Colonic mucosa (tissue), 4 donors: ENCODE measurements at regions not wholly inside any gene's neighbourhood (a gene's known extent, or its start where the extent isn't known, plus 50 kb on each side); places are given as distances from the start of the nearest gene placed in this dataset.

Experiments used
- DNase-seq: peaks from one replicate; pipeline ENCODE4 v3.0.0-alpha.2; 2020
- H3K27ac ChIP-seq: fragments of 200-600 bp; one replicate; pipeline ENCODE4 v1.8.0; 2021
- H3K27me3 ChIP-seq: fragments of 200-600 bp; one replicate; pipeline ENCODE4 v1.8.0; 2021
- H3K36me3 ChIP-seq: fragments of 200-600 bp; one replicate; pipeline ENCODE4 v1.8.0; 2021
- H3K4me1 ChIP-seq: fragments of 200-600 bp; one replicate; pipeline ENCODE4 v1.8.0; 2021; ENCODE audit warnings: mild to moderate bottlenecking
- H3K4me3 ChIP-seq: fragments of 200-600 bp; one replicate; pipeline ENCODE4 v1.8.0; 2021
- H3K9ac ChIP-seq, 2 donors: one replicate each; pipeline ENCODE4 v1.7.0; 2013; ENCODE audit warnings: control low read depth in 2 of 2, low read depth in 2 of 2, low read length in 2 of 2
- H3K9me3 ChIP-seq: fragments of 200-600 bp; one replicate; pipeline ENCODE4 v1.8.0; 2021
- intact Hi-C: fragments of 100-400 bp; cut with DNase I; formaldehyde crosslinking; loops from one replicate; pipeline ENCODE4 v1.14.1; 2022
- TF ChIP-seq, protein P1 (sequence below): fragments of 200-600 bp; IDR thresholded peaks from one replicate; pipeline ENCODE4 v1.8.0; 2022; ENCODE audit warnings: antibody characterized with exemption, mild to moderate bottlenecking
- donor health status: healthy.
- donor health status: DM: no; HTN: no; CAD: no.
- donor health status: DM: no; HTN: no; CAD: no.

DNA sequence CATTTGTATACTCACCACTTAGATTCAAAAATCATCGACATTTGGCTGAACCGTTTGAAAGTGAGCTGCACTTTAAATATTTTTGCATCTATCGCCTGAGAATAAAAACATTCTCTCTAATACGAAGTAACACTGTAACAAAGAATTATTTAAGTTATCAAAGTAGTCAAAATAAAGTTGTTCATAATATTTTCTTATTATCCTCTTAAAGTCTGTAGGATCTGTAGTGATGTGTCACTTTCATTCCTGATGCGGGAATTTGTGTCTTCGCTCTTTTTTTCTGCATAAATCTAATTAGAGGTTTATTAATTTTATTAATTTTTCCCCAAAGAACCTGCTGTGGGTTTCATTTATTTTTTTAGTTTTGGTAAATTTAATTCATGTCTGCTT lies 74.8 kb downstream of the ETS2 start:
- no peak for DNase-seq
- intact Hi-C loops = no loop called here
- Histone ChIP-seq H3K27ac (no peak overlapping the region), H3K36me3 (no peaks in the 10 kb centered on the region), H3K27me3 (no peaks in the 10 kb centered on the region), H3K9me3 (no peaks in the 10 kb centered on the region), H3K9ac (no peak overlapping the region), H3K4me1 (no peaks in the 10 kb centered on the region), H3K4me3 (no peak overlapping the region)
- TF ChIP-seq, protein P1, sequence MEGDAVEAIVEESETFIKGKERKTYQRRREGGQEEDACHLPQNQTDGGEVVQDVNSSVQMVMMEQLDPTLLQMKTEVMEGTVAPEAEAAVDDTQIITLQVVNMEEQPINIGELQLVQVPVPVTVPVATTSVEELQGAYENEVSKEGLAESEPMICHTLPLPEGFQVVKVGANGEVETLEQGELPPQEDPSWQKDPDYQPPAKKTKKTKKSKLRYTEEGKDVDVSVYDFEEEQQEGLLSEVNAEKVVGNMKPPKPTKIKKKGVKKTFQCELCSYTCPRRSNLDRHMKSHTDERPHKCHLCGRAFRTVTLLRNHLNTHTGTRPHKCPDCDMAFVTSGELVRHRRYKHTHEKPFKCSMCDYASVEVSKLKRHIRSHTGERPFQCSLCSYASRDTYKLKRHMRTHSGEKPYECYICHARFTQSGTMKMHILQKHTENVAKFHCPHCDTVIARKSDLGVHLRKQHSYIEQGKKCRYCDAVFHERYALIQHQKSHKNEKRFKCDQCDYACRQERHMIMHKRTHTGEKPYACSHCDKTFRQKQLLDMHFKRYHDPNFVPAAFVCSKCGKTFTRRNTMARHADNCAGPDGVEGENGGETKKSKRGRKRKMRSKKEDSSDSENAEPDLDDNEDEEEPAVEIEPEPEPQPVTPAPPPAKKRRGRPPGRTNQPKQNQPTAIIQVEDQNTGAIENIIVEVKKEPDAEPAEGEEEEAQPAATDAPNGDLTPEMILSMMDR = no peak

GRCh38 chr21:38879912-38880576 lies 74.3 kb downstream of the ETS2 start:
- intact Hi-C loops = no loop called here
- no peaks in the 10 kb centered on the region for H3K27me3 ChIP-seq
- no peaks in the 10 kb centered on the region for H3K4me1 ChIP-seq
- no peak overlapping the region for H3K9ac ChIP-seq
- no peak overlapping the region for H3K27ac ChIP-seq
- no peak overlapping the region for H3K4me3 ChIP-seq
- H3K9me3 ChIP-seq = no peaks in the 10 kb centered on the region
- no peaks in the 10 kb centered on the region for H3K36me3 ChIP-seq
- DNase-seq = no peak
- TF ChIP-seq, protein P1 = no peak

DNA sequence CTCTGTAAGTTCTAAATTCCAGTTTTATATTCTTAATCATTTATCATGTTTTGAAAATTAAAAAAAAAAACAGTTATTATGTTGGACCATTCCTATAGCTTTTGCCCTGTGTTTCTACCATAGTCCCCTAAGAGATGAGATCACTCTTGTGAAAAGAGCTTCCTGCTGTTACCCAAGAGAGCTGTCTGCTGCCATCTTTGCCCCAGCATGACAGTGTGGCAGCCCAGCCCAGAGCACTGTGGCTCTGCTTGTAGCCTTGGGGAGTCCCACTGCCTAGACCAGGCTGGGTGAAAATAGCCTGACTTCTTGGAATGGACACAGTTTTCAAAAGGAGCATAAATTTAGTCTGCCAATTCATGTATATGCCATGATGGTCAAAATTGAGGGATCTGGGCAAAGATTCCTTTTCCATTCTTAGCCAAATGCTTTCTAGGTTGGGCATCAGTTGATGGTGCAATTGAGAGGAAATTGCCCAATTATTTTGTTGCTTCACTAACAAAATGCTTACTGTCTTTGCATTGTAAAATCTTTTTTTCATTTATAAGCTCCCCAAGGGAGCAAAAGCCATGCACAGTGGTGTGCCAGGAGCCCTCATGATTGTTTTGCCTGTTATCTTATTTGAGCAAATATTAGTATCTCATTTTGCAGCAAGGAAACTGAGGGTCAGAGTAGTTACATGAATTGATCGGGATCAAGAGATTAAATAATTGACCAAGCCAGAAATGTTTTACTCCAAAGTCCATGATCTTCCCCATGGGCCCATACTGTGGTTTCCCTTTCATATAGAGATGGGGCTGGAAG lies 72.8 kb downstream of the ETS2 start:
- no peak for DNase-seq
- Histone ChIP-seq H3K27me3 (no peaks in the 10 kb centered on the region), H3K36me3 (no peaks in the 10 kb centered on the region), H3K9ac (no peak overlapping the region), H3K9me3 (no peaks in the 10 kb centered on the region), H3K4me3 (no peak overlapping the region), H3K27ac (no peak overlapping the region), H3K4me1 (no peaks in the 10 kb centered on the region)
- TF ChIP-seq, protein P1 = no peak
- intact Hi-C loops = no loop called here

DNA sequence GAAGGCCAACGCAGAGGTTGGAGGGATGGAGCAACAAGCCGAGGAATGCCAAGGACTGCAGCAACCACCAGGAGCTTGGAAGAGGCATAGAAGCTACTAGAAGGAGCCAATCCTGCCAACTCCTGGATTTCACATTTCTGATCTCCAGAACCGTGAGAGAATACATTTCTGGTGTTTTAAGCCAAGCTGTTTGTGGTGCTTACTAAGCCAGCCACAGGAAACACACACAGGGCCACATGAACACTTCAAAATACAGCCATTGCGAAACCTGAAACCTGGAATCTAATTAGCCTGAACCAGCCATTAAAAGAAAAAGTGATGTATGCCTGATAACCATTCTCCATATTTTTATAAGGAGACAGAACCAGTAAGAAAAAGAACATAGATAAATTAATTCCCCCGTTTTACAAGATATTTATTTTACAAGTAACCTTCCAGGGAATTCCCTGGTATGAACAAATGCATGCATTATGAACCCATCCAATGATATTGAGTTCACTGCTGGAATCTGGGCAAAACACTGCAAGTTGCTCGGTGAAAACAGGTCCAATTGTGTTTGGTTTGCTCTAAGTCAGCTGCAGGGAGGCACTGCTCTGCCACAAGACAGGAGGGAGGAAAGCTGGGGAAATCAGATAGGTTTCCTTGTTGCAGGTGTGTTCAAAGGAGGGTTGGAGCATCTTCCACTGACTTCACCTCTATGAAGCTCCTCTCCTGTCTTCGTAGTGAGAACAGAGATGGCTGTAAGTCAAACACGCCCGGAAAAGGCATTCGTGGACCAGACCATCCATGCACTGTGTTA lies 70.2 kb downstream of the ETS2 start:
- no peak overlapping the region for H3K9ac ChIP-seq
- TF ChIP-seq, protein P1 = no peak
- H3K4me3 ChIP-seq = no peak overlapping the region
- intact Hi-C loops = no loop called here
- H3K27ac ChIP-seq = no peak overlapping the region
- no peaks in the 10 kb centered on the region for H3K9me3 ChIP-seq
- DNase-seq = no peak
- no peaks in the 10 kb centered on the region for H3K27me3 ChIP-seq
- H3K36me3 ChIP-seq = no peaks in the 10 kb centered on the region
- no peaks in the 10 kb centered on the region for H3K4me1 ChIP-seq
